Non-pigmented ciliary epithelial cell (primary cell): ENCODE measurements at regions not wholly inside any gene's neighbourhood (a gene's known extent, or its start where the extent isn't known, plus 50 kb on each side); places are given as distances from the start of the nearest gene placed in this dataset.

Experiments used
- DNase-seq: peaks from one replicate; pipeline ENCODE4 v3.0.0-alpha.2; 2010; ENCODE audit warnings: low read depth

DNA sequence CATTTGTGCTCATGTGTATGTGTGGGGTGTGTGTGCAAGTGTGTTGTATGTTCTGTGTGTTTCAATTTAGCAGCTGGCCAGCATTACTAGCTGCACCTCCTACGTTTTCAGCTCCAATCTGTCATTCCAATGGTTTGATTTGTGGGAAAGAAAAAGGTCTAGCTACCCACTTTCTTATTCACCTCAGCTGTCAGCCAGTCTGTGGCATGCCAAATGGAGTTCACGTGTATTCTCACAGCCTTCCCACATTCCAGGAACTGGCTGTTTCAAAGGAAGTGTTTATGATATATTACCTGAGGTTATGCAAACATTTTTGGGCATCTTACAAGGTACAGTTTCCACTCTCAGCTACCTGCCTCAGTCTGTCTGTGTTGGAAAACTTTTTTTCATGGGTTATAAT is 220.2 kb upstream of the CPNE8 start:
- DNase-seq = no peak

GRCh38 chr12:39124768-39125167 is 219.4 kb upstream of the CPNE8 start:
- DNase-seq = no peak

DNA sequence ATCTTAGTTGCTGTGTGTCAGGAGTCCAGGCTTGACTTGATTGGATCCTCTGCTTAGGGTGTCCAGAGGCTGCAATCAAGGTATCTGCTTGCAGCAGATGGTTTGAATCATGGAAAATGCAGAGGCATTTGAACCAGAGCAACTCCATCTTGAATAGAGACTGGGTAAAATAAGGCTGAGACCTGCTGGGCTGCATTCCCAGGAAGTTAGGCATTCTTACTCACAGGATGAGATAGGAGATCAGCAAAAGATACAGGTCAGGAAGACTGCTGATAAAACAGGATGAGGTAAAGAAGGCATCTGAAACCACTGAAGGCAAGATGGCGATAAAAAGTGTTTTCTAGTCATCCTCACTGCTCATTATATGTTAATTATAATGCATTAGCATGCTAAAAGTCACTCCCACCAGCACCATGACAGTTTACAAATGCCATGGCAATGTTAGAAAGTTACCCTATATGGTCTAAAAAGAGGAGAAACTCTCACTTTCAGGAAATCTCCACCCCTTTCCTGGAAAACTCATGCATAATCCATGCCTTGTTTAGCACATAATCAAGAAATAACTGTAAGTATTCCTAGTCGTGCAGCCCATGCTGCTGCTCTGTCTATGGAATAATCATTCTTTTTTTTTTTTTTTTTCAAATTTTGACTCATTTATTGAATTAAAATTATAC is 218.3 kb upstream of the CPNE8 start:
- no peak for DNase-seq

GRCh38 chr12:39122562-39123204 is 217.3 kb upstream of the CPNE8 start:
- no peak for DNase-seq

DNA sequence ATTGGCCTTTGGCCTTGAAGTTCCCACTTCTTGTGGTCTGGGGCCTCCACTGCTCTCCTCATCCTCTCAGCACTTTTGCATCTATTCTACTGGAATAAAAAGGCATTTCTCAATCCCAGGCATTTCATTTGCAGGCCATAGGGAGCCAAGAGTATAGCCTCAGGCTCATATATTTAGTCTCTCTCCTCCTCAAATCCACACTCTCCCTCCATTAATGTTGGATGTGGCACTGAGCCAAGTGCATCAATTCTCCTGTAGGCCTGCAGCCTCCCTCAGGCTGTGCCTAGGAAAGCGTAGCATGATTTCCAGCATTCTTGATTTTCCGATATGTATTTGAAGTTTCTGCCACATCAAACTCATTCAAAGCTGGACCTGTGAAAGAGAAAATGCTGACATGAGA is 211.5 kb upstream of the CPNE8 start:
- no peak for DNase-seq

DNA sequence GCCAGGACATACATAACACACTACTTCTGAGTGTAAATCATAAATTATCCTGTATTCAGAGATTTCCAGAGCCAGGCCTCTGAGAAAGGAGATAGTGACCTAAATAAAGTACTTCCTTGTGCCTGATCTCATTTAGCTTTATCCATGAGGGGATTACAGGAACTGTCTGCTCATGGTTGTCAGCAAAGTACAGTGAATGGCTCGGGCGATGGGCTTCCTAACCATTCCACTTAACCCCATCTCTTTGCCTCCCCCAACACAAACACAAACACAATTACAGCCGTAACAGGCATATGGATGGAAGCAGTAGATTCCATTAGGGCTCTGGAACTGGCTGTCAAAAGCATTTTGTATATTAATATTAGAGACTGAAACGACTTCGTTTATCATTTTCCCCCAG is 206.7 kb upstream of the CPNE8 start:
- DNase-seq = no peak

DNA sequence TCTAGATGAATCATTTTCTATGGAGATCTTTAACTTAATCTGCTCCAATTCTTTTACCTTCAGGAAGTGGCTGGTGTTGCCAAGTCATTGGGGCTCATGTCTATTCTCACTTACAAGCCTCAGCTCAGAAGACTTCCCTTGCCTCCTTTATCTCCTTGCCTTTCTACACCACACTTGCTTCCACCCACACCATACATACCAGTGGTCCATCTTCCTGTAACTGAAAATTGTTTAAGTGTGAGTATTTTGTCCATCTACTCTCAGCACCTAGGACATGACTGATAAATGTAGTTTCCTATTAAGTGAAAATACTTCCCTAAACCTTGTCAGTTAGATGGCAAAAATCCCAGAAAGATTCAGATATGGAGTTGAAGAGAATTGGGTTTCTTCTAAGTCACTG is 199.7 kb upstream of the CPNE8 start:
- DNase-seq = no peak

DNA sequence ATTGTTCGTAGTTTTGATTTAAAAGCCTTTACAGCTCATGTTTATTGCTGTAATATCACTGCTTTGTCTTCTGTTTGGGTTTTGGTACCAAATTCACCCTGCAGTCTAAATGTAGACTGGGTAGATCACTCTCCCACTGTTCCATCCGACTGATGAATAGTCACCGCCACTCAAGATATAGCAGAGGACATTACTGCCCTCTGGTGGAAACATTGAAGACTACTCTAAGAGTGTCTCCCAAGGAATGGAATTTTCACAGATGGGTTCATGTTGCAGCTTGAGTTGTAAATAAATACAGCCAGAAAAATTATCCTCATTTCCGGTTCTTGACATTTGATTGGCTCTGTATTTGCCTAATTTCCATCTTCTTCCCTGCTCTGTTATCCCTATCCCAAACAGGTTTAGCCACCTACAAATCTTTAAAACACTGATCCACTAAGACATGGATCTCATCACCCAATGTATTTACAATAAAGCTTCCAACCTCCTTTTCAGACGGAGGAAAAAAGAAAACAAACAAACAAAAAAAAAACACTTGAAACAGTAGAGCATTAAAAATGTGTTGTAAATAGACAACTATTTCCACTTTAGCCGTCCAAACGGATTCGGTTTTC is 198.3 kb upstream of the CPNE8 start:
- peak; percentile 24 for DNase-seq

DNA sequence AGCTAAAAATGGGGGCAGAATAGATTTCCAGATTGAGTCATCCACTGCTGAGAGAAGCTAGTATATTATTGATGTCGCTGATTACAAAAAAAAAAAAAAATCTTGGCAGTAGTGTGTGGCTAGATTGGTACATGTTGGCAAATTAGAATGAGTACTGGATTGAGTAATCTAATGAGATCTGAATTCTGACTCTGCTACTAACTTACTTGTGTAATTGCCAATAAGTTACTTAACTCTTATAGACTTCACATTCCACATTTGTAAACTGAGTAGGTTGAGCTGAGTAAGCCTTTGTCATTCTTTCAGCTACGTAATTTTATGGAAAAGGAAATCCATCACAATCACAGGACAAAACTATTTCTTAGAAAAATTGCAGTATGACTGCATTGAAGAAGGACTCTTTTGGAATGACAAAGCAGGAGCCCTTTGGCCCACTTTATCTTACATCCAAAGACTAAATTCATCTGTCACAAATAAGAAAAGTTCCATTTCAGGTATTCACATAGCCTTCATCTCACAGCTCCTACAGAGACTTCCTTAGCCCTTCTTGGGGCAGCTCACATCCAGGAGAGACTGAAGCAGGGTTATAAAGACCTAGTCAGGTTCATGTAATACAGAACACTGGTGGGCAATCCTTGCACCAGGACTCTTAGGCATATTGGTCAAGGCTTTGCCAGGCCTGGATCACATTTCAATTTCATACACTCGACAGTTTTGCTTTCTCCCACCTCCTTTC is 197.3 kb upstream of the CPNE8 start:
- no peak for DNase-seq

DNA sequence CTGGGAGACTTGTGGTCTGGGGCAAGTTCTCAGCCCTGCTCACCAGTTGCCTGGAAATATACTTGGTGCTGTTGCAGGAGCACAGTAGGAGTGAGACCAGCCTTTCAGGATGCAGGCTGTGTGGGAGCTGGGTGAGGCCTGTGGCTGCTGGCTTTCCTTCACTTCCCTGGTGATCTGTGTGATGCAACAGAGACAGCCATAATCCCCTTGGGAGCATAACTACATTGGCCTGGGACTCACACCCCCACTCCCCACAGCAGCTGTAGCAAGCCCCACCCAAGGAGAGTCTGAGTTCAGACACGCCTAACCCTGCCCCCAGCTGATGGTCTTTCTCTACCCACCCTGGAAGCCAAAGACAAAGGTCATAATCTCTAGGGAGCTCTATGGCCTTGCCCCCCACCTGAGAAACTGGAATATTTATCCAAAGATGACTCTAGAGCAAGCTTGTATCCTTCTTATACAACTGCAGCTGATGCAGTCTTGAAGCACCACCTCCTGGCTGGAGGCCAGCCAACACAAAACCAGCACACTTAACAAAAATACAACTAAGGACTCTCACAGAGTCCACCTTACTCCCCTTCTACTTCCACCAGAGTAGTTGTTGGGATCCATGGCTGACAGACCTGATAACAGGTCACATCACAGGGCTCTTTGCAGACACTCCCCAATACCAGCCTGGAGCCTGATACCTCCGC is 190.4 kb upstream of the CPNE8 start:
- DNase-seq = no peak

DNA sequence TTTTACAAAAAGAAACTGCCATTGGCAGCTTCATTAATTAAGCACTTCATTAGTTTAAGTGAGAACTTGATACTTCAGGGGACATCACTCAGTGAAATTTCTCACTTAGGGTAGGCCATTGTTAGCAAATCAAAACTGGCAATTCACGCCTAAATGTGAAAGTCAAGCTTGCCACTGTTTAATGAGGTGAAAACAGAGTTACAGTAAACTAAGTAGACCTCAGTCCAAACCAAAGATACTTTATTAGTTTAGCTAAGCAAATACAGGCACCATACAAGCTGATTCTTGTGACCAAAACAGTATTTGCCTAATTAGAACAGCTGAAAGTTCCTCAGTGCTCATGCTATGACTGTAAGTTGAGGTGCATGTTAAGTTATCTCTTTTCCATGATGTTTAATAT is 176.5 kb upstream of the CPNE8 start:
- no peak for DNase-seq

DNA sequence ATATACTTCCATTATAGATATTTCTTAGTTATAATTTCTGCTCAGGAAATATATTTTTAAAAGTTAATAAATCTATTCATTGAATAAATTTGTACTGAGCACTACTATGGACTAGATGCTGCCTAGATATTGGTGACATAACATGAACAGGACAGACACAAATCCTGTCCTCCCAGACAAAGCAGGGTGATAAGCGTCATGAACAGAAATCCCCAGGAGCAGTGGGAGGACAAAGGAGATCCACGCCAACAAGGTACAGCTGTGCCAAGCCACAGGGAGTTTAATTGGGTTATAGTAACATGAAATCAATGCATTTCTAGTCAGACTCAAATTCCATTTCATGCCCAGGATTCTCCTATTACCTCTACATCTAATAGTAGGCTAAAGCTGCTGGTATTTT is 171.8 kb upstream of the CPNE8 start:
- no peak for DNase-seq

- no peak for DNase-seq
Measured at GRCh38 chr12:39074063-39074462, 168.7 kb upstream of the CPNE8 start.

- DNase-seq = no peak
Measured at GRCh38 chr12:39072658-39073057, 167.3 kb upstream of the CPNE8 start.

DNA sequence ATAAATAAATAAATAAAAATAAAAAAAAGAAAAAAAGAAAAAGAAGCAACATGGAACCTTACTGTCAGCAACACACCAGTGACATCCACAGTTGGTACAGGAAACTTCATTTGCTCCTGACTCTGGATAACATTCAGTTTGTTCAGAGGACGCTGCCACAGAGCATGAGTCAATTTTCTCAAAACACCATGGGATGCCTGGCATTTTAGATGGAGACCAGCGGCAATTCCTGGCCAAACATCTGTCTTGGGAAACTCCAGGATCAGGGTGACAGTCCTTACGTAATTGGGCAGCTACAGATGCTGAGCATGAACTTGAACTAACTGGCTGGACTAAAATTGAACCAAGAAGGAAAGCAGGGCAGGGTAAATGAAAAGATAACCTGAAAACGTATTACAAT is 166.2 kb upstream of the CPNE8 start:
- DNase-seq = no peak

GRCh38 chr12:39070775-39071174 is 165.4 kb upstream of the CPNE8 start:
- DNase-seq = no peak

- DNase-seq = no peak
Measured at GRCh38 chr12:39065455-39065854, 160.1 kb upstream of the CPNE8 start.

- DNase-seq = no peak
Measured at GRCh38 chr12:39064708-39065107, 159.3 kb upstream of the CPNE8 start.

- no peak for DNase-seq
Measured at GRCh38 chr12:39062266-39062996, 157.0 kb upstream of the CPNE8 start.

DNA sequence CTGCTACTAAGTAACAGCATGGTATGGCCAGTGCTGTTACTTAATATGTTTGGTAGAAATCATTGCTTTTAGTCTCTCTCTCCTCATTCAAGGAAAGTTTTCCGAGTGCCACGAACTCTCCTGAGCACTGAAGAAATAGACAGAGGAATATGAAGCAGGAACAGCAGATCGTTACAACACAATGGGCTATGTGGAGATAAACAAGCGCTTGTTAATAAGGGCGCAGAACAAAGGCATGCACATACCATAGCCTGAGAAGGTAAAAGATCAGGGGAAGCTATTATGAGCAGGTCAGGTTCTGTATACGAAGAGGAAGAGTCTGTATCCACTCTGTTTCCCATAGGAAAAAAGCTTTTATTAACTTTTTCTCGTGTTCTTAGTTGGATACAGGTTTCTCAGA is 156.2 kb upstream of the CPNE8 start:
- DNase-seq = no peak

GRCh38 chr12:39048395-39048794 is 143.0 kb upstream of the CPNE8 start:
- no peak for DNase-seq
